Sciatic nerve (tissue), 2 donors: ENCODE measurements at regions not wholly inside any gene's neighbourhood (a gene's known extent, or its start where the extent isn't known, plus 50 kb on each side); places are given as distances from the start of the nearest gene placed in this dataset.

Experiments
- ATAC-seq: fragments of 200-7000 bp; cut with Tn5 transposase; one replicate; pipeline ENCODE4 v1.9.1; 2020; ENCODE audit warnings: mild to moderate bottlenecking, moderate library complexity
- DNase-seq: peaks from one replicate; pipeline ENCODE4 v3.0.0-alpha.2; 2020; ENCODE audit warnings: low spot score
- intact Hi-C: fragments of 100-400 bp; cut with DNase I; formaldehyde crosslinking; loops from one replicate; pipeline ENCODE4 v1.14.2; 2022
- donor health status: DM: no; HTN: no; CAD: no.
- donor health status: DM: no; HTN: no; CAD: no.

DNA sequence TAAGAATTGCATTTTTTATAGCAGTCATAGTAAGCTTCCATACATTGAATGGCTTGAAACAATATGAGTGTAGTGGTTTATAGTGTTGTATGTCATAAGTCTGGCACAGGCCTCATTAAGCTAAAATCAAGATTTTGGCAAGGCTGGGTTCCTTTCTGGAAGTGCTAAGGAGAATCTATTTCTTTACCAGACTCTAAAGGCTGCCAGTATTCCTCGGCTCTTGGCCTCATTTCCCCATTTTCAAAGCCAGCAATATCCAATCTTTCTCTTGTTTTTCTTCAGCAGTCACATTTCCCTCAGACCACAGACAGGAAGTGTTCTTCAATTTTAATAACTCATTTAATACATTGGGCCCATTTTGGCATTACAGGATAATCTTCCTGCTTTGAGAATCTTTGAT is 1155.5 kb upstream of the PABPC4L start:
- intact Hi-C loops = no loop called here
- no peak for ATAC-seq
- no peak for DNase-seq

DNA sequence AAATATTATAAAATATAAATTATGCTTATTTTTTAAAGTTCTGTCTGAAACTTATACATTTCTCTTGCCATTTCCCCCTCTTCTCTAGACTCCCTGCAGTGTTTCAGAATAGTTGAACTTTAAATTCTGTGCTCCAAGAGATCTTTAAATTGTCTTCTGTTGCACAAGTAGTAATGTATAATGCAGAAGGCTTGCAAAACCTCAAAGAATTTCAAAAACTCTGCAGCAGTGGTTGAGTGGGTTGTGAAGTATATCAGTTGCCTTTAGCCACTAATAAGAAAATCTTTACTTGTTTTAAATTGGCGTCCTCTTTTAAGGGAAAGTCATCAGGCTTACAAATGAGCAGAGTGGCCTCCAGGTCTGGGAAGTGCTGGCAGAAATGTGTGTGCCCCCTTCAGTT is 1153.3 kb upstream of the PABPC4L start:
- DNase-seq = no peak
- ATAC-seq = no peak
- intact Hi-C loops = no loop called here

GRCh38 chr4:135353008-135353407 is 1151.4 kb upstream of the PABPC4L start:
- intact Hi-C loops = no loop called here
- no peak for DNase-seq
- no peak for ATAC-seq

- no peak for DNase-seq
- ATAC-seq = no peak
- intact Hi-C loops = no loop called here
These were observed 1142.9 kb upstream of the PABPC4L start for GRCh38 chr4:135344492-135344891.

- intact Hi-C loops = no loop called here
- no peak for DNase-seq
- no peak for ATAC-seq
These were observed 1136.6 kb upstream of the PABPC4L start for GRCh38 chr4:135338181-135338580.

GRCh38 chr4:135325264-135325663 is 1123.7 kb upstream of the PABPC4L start:
- no peak for ATAC-seq
- intact Hi-C loops = no loop called here
- no peak for DNase-seq

DNA sequence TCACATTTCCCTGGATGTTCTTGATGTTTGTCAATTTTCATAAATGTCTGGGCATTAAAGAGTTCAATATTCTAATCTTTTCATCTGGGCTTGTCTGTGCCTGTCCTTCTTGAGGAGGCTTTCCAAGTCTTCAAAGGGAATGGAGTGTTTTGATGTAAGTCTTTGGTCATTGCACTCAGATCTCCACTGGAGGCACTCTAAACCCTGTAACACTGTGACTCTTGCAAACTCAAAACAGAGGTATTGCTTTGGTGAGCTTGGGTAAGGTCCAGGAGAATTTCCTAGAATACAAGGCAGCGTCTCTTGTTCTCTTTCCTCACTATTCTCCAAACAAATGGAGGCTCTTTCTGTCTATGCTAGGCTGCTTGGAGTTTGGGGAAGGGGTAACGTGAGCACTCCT is 1118.1 kb upstream of the PABPC4L start:
- ATAC-seq = no peak
- no peak for DNase-seq
- intact Hi-C loops = no loop called here

GRCh38 chr4:135316266-135316779 is 1114.7 kb upstream of the PABPC4L start:
- intact Hi-C loops = no loop called here
- no peak for ATAC-seq
- DNase-seq = no peak

DNA sequence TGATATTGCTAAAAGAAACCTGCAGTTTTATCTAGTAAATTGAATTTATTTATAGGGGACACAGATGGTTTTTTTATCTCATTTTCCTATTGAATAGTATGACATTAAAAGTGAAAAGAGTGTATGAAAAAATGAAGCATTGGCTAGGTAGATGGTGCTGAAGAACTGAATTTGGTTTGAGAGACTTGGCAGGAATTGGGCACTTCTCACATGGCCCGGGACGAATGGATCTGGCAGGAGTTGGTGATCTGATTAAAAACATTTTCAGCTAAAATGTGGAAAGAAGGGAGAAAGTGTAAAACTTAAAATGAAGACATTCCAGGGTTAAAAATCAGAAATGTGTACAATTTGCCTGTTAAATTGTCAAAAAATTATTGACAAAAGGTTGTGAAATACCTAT is 1088.5 kb upstream of the PABPC4L start:
- DNase-seq = no peak
- no peak for ATAC-seq
- intact Hi-C loops = no loop called here

GRCh38 chr4:135283934-135284333 is 1082.3 kb upstream of the PABPC4L start:
- intact Hi-C loops = no loop called here
- DNase-seq = no peak
- ATAC-seq = no peak

DNA sequence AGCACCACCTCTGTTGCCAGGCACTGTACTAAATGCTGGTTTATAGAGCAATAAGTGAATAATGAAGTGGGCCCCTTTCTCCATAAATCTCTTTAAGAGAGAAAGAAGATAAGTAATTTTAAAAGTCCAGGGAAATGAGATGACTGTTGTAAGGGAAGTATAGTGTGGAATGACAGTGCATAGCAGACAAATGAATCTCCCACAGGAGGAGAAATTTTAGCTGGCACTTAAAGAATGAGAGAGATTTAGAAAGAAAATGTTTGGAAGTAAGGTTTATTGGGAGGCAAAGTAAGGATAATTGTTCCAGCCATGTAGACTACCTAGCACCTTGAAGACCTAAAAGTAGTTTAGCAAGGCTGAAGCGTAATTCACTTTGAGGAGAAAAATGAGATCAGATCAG is 1081.1 kb upstream of the PABPC4L start:
- ATAC-seq (no peak), DNase-seq (no peak)
- intact Hi-C loops = no loop called here

- no peak for ATAC-seq
- intact Hi-C loops = no loop called here
- no peak for DNase-seq
These were observed 1079.6 kb upstream of the PABPC4L start for GRCh38 chr4:135281230-135281629.

DNA sequence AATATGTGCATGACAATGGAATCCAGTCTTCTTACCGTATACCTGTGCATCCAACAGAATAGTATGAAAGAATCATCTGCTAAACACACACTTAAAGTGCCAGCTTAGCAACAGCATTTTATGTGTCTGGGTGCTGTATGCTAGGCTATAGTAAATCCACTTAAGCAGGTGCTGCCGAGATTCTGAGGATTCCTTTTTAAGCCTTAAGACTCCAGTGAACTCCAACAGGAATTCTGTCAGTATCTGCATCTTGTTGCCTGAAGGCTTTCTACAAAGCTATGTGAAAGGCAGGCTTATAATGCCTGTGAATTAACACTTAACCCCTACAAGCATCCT is 1076.4 kb upstream of the PABPC4L start:
- intact Hi-C loops = no loop called here
- ATAC-seq (no peak), DNase-seq (no peak)

DNA sequence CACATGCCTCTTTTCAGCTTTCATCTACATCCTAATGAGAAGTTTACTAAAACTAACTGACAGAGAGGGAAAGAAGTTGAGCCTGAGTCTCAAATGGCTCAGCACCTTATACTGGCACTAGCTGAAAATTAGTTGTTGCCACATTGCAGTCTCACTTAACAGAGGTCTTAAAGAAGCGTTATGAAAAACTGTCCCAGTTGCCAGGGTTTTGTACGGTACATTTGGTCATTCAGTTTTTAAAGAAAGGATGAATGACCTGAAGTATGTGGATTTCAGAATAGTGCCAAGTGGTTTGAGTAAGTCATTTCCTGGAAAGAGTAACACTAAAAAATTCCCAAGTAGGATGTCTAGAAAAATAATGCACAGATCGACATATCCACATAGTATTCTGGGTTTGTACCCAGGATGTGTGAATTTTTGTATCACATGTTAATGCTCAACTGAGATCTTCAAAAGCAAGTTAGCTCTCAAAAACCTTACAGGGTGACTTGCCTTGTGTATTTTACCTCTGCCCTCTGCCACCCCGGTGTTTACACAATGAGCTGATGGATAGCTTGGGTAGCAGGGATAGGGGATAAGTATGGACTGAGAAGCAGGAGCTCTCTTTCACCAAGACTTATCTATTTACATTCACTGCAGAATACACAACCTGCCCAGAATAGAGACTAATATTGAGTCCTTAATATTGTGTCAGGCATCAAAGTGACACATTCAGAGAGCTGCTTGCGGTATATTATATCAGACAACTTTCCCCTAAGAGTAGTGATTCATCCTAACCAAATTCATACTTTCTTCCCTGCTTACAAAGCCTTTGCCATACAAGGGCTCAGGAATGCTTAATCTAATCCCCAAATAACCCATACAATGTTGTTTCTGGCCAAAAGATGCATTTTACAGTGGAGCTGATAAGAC is 1075.7 kb upstream of the PABPC4L start:
- ATAC-seq (no peak), DNase-seq (no peak)
- intact Hi-C loops = no loop called here

- DNase-seq = no peak
- no peak for ATAC-seq
- intact Hi-C loops = no loop called here
These were observed 1072.8 kb upstream of the PABPC4L start for GRCh38 chr4:135274416-135274815.

- ATAC-seq (no peak), DNase-seq (no peak)
- intact Hi-C loops = no loop called here
These were observed 1067.7 kb upstream of the PABPC4L start for GRCh38 chr4:135269125-135269890.

- DNase-seq = no peak
- intact Hi-C loops = no loop called here
- ATAC-seq = no peak
These were observed 1066.8 kb upstream of the PABPC4L start for GRCh38 chr4:135268369-135268768.

GRCh38 chr4:135267148-135267865 is 1065.7 kb upstream of the PABPC4L start:
- no peak for DNase-seq
- intact Hi-C loops = no loop called here
- no peak for ATAC-seq

DNA sequence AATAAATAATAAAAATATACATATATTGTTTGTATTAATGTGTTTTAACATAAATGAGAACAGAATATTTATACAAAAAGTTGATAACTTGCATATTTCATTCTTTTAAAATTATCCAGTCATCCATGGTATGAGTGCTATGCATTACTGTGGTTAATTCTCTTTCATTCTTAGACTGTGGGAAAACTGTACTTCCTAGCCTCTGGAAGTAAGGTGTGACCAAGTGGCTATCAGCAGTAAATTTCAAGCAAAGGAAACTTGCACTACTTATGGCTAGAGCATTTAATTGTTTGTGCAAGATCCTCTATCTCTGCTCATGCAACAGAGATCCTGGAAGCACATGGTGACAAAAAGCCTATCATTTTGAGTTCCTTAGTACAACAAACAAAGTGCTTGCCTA is 1054.5 kb upstream of the PABPC4L start:
- intact Hi-C loops = no loop called here
- DNase-seq = no peak
- ATAC-seq = no peak

DNA sequence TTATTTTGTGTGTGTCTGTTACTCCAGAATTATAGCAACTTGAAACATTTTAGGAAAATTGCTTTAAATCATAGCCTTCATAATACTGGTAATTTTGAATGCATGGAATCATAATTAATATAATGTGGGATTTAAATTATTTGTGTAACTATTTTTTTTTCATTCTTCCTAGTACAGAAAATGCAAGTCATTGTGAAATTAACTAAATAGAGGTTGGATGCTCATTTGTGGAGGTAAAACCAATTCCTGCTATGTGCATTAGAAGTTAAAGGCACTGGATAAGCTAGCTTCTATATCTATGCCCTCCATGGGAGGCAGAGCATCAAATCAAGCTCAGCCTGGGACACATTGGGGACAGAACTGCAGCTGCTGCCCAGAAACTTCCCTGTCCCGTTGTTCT is 1048.5 kb upstream of the PABPC4L start:
- ATAC-seq (no peak), DNase-seq (no peak)
- intact Hi-C loops = no loop called here
